ENCODE measurements at regions not wholly inside any gene's neighbourhood (a gene's known extent, or its start where the extent isn't known, plus 50 kb on each side); places are given as distances from the start of the nearest gene placed in this dataset.

- no peak for ATAC-seq
Measured at GRCh38 chr6:14927398-14927797, 318.5 kb upstream of the JARID2 start.

GRCh38 chr6:14929291-14929690 is 316.6 kb upstream of the JARID2 start:
- ATAC-seq: no peak
- TF ChIP-seq TSHZ2 (CRISPR knock-in tag; IDR thresholded peaks at IDR 0.05): no peak
- TF ChIP-seq TOX (CRISPR knock-in tag; IDR thresholded peaks at IDR 0.05; ENCODE audit: borderline replicate concordance): no peak
- no peak for TF ChIP-seq PATZ1 (CRISPR knock-in tag; IDR thresholded peaks at IDR 0.05; ENCODE audit: borderline replicate concordance)
- TF ChIP-seq ZNF70 (CRISPR knock-in tag; IDR thresholded peaks at IDR 0.05): no peak
- no peak for TF ChIP-seq POU6F1 (CRISPR knock-in tag; IDR thresholded peaks at IDR 0.05; ENCODE audit: borderline replicate concordance, low read depth)
- no peak for TF ChIP-seq SNAI2 (CRISPR knock-in tag; IDR thresholded peaks at IDR 0.05)

More at GRCh38 chr6:14927398-14927797, 318.5 kb upstream of the JARID2 start:
- TF ChIP-seq ZNF565 (CRISPR knock-in tag; conservative IDR thresholded peaks at IDR 0.05; ENCODE audit: low read depth): no peak
- TF ChIP-seq CSRNP3 (CRISPR knock-in tag; IDR thresholded peaks at IDR 0.05): no peak
- no peak for TF ChIP-seq PATZ1 (CRISPR knock-in tag; IDR thresholded peaks at IDR 0.05; ENCODE audit: borderline replicate concordance)
- TF ChIP-seq ZFP3 (CRISPR knock-in tag; IDR thresholded peaks at IDR 0.05): no peak
- TF ChIP-seq ZNF8 (CRISPR knock-in tag; IDR thresholded peaks at IDR 0.05): no peak
- no peak for TF ChIP-seq TOX (CRISPR knock-in tag; IDR thresholded peaks at IDR 0.05; ENCODE audit: borderline replicate concordance)
- TF ChIP-seq CSDC2 (CRISPR knock-in tag; IDR thresholded peaks at IDR 0.05): no peak
- TF ChIP-seq ISL1 (CRISPR knock-in tag; IDR thresholded peaks at IDR 0.05): no peak
- no peak for TF ChIP-seq ESRRG (CRISPR knock-in tag; IDR thresholded peaks at IDR 0.05)

- TF ChIP-seq TOX (CRISPR knock-in tag; IDR thresholded peaks at IDR 0.05; ENCODE audit: borderline replicate concordance): no peak
- TF ChIP-seq ZFP3 (CRISPR knock-in tag; IDR thresholded peaks at IDR 0.05): no peak
- no peak for TF ChIP-seq GLIS3 (CRISPR knock-in tag; IDR thresholded peaks at IDR 0.05)
- TF ChIP-seq ZC3H10 (CRISPR knock-in tag; IDR thresholded peaks at IDR 0.05): no peak
- TF ChIP-seq POU6F1 (CRISPR knock-in tag; IDR thresholded peaks at IDR 0.05; ENCODE audit: borderline replicate concordance, low read depth): no peak
- no peak for TF ChIP-seq ZNF8 (CRISPR knock-in tag; IDR thresholded peaks at IDR 0.05)
- TF ChIP-seq RARB (CRISPR knock-in tag; IDR thresholded peaks at IDR 0.05): no peak
- TF ChIP-seq ZFP30 (CRISPR knock-in tag; IDR thresholded peaks at IDR 0.05): no peak
- TF ChIP-seq BACH2 (CRISPR knock-in tag; IDR thresholded peaks at IDR 0.05; ENCODE audit: borderline replicate concordance): no peak
- no peak for TF ChIP-seq SNAI2 (CRISPR knock-in tag; IDR thresholded peaks at IDR 0.05)
- TF ChIP-seq CSRNP3 (CRISPR knock-in tag; IDR thresholded peaks at IDR 0.05): no peak
- no peak for TF ChIP-seq PPARA (CRISPR knock-in tag; IDR thresholded peaks at IDR 0.05; ENCODE audit: borderline replicate concordance)
- TF ChIP-seq ISL1 (CRISPR knock-in tag; IDR thresholded peaks at IDR 0.05): no peak
- TF ChIP-seq ESRRG (CRISPR knock-in tag; IDR thresholded peaks at IDR 0.05): no peak
Measured at GRCh38 chr6:14930366-14930989, 315.4 kb upstream of the JARID2 start.

More at GRCh38 chr6:14930366-14930989, 315.4 kb upstream of the JARID2 start:
- ATAC-seq: no peak
